Heart left ventricle (tissue), 13 donors: ENCODE measurements at regions not wholly inside any gene's neighbourhood (a gene's known extent, or its start where the extent isn't known, plus 50 kb on each side); places are given as distances from the start of the nearest gene placed in this dataset.
"Not testable (repeated sequence)": the region's sequence is repeated elsewhere in the genome, so short reads cannot be mapped to it uniquely, and the experiment has no call there.

Experiments
- CTCF ChIP-seq, 12 donors: fragments of 200-600 bp; sonication (generic) in 4 of 12; IDR thresholded peaks; one replicate each; pipeline versions ENCODE4 v1.5.0 to v1.8.0; 2018 to 2022; ENCODE audit warnings: antibody characterized with exemption in 12 of 12, mild to moderate bottlenecking in 5 of 12
- POLR2A ChIP-seq, 2 donors: fragments of 450-650 bp; IDR thresholded peaks; one replicate each; pipeline ENCODE4 v1.6.1; 2017; ENCODE audit warnings: antibody characterized with exemption in 2 of 2, mild to moderate bottlenecking in 2 of 2, moderate library complexity in 2 of 2
- donor health status: ischemic (EF 13 %, LVEDD 7.1; RV severe dilation, severe dysfunction).
- donor health status: DM: no; HTN: yes; CAD: no.
- donor health status: DM: no; HTN: no; CAD: no.
- donor health status: ischemic (EF 25% LVEDD 6.9; RV normal size, moderate dysfunction).
- donor health status: ischemic (EF 25% LVEDD 5.7; RV mildly dilated, moderate dysfunction).
- donor health status: ischemic (EF 35%, LVEDD 5.7; RV mildly dilated, moderate dysfunction).
- donor health status: nonischemic (EF 11% LVEDD 7.7; RV severe dilation, severe dysfunction).
- donor health status: DM: yes; HTN: yes; CAD: no.
- donor health status: PGD.
- donor health status: ischemic (EF 29% LVEDD 5.4; RV normal size, mild dysfunction).
- donor health status: nonischemic (EF 23%, LVEDD 6.1; RV moderate dilation, normal function).

DNA sequence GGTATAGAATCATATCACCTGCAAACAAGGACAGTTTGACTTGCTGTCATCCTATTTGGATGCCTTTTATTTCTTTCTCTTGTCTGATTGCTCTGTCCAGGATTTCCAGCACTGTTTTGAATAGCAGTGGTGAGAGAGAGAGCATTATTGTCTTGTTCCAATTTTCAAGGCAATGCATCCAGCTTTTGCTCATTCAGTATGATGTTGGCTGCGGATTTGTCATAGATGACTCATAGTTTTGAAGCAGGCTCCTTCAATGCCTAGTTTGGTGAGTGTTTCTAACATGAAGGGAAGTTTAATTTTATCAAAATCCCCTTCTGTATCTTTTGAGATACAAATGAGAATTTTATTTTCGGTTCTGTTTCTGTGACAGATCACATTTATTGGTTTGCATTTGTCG, 518.9 kb downstream of the PCDH11X start:
- TF ChIP-seq POLR2A, CTCF (IDR thresholded peaks at IDR 0.05): not testable (repeated sequence)
